OCI-LY1 (cell line): ENCODE measurements at regions not wholly inside any gene's neighbourhood (a gene's known extent, or its start where the extent isn't known, plus 50 kb on each side); places are given as distances from the start of the nearest gene placed in this dataset.

Experiments
- EZH2 ChIP-seq: fragments of 200-600 bp; sonication (generic), shearing (Covaris generic); IDR thresholded peaks from 2 replicates; pipeline ENCODE4 v1.8.0; 2017; ENCODE audit warnings: borderline replicate concordance, mixed run types, mild to moderate bottlenecking, antibody characterized with exemption, low read length, moderate library complexity, mixed read lengths
- TF ChIP-seq, protein P1 (sequence below): fragments of 200-600 bp; sonication (generic), shearing (Covaris generic); IDR thresholded peaks from 2 replicates; pipeline ENCODE4 v1.5.1; 2017; ENCODE audit warnings: mild to moderate bottlenecking, antibody characterized with exemption, low read length, moderate library complexity, mixed read lengths

DNA sequence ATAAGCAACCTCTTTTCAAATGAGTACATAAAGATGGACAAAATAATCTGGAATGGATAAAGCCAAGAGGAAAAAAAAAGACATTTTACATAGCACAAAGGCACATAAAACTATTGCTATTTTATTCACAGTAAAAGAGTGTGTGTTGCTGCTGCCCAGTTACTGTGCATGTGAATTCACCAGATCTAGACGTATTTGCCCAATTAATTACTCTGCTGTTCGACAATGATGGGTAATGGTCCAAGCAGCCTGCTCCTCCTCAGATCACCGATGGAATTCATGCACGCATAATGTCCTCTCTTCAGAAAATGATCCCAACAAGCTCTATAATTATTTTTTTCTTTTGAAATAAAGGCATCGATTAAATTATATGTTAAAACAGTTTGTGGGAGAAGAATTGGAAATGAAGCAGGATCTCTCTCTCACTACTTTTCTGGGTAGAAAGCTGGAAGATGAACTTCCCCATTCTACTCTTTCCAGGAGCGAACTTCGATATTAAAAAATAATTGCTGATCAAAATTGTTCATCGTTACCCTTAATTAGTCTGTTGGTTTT lies 357.4 kb upstream of the CCNH start:
- TF ChIP-seq EZH2 = no peak
- TF ChIP-seq, protein P1, sequence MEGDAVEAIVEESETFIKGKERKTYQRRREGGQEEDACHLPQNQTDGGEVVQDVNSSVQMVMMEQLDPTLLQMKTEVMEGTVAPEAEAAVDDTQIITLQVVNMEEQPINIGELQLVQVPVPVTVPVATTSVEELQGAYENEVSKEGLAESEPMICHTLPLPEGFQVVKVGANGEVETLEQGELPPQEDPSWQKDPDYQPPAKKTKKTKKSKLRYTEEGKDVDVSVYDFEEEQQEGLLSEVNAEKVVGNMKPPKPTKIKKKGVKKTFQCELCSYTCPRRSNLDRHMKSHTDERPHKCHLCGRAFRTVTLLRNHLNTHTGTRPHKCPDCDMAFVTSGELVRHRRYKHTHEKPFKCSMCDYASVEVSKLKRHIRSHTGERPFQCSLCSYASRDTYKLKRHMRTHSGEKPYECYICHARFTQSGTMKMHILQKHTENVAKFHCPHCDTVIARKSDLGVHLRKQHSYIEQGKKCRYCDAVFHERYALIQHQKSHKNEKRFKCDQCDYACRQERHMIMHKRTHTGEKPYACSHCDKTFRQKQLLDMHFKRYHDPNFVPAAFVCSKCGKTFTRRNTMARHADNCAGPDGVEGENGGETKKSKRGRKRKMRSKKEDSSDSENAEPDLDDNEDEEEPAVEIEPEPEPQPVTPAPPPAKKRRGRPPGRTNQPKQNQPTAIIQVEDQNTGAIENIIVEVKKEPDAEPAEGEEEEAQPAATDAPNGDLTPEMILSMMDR = no peak
